ENCODE measurements at regions not wholly inside any gene's neighbourhood (a gene's known extent, or its start where the extent isn't known, plus 50 kb on each side); places are given as distances from the start of the nearest gene placed in this dataset.

GRCh38 chr2:207251022-207251421 is 85.3 kb upstream of the KLF7 start:
- TF ChIP-seq CTCF (conservative IDR thresholded peaks at IDR 0.05; ENCODE audit: low read length) (no peak), EZH2phosphoT487 (IDR thresholded peaks at IDR 0.05; ENCODE audit: borderline replicate concordance) (no peak)

Measured in Loucy (cell line).